ENCODE measurements at regions not wholly inside any gene's neighbourhood (a gene's known extent, or its start where the extent isn't known, plus 50 kb on each side); places are given as distances from the start of the nearest gene placed in this dataset.

- Histone ChIP-seq H3K4me1 (ENCODE audit: insufficient read depth, low read length, severe bottlenecking) (no peaks in the 10 kb centered on the region), H3K9me2 (ENCODE audit: low read depth, low read length) (no peaks in the 10 kb centered on the region), H3K4me3 (ENCODE audit: low read depth, low read length, poor library complexity, severe bottlenecking) (no peak overlapping the region), H3K9ac (ENCODE audit: low read length) (no peak overlapping the region), H2AFZ (ENCODE audit: low read length) (no peak overlapping the region), H3K36me3 (ENCODE audit: insufficient read depth, low read length) (no peaks in the 10 kb centered on the region), H3F3A (ENCODE audit: insufficient read depth, low read length) (no peaks in the 10 kb centered on the region), H3K79me2 (ENCODE audit: insufficient read depth, low read length) (no peaks in the 10 kb centered on the region), H3K9me3 (ENCODE audit: low read length) (no peaks in the 10 kb centered on the region), H3K27me3 (ENCODE audit: insufficient read depth, low read length) (no peaks in the 10 kb centered on the region; the same call in 1 of the 2 replicates), H4K20me1 (ENCODE audit: insufficient read depth, low read length) (no peaks in the 10 kb centered on the region), H3K4me2 (ENCODE audit: low read length) (no peak overlapping the region), H3K27ac (ENCODE audit: low read depth, low read length, poor library complexity, severe bottlenecking) (no peak overlapping the region)
- TF ChIP-seq EZH2 (IDR thresholded peaks at IDR 0.05; ENCODE audit: borderline replicate concordance, low read length) (no peak), CTCF (IDR thresholded peaks at IDR 0.05; ENCODE audit: low read length) (no peak)
These were observed 99.7 kb upstream of the PITRM1 start for GRCh38 chr10:3272300-3272699.

- Histone ChIP-seq H3K9ac (ENCODE audit: low read length) (no peak overlapping the region), H3F3A (ENCODE audit: insufficient read depth, low read length) (no peaks in the 10 kb centered on the region), H3K27me3 (ENCODE audit: insufficient read depth, low read length) (no peaks in the 10 kb centered on the region; the same call in 1 of the 2 replicates), H3K9me3 (ENCODE audit: low read length) (no peaks in the 10 kb centered on the region), H4K20me1 (ENCODE audit: insufficient read depth, low read length) (no peaks in the 10 kb centered on the region), H3K36me3 (ENCODE audit: insufficient read depth, low read length) (no peaks in the 10 kb centered on the region), H2AFZ (ENCODE audit: low read length) (no peak overlapping the region), H3K79me2 (ENCODE audit: insufficient read depth, low read length) (no peaks in the 10 kb centered on the region), H3K27ac (ENCODE audit: low read depth, low read length, poor library complexity, severe bottlenecking) (no peak overlapping the region), H3K4me2 (ENCODE audit: low read length) (no peak overlapping the region), H3K4me1 (ENCODE audit: insufficient read depth, low read length, severe bottlenecking) (no peaks in the 10 kb centered on the region), H3K4me3 (ENCODE audit: low read depth, low read length, poor library complexity, severe bottlenecking) (no peak overlapping the region), H3K9me2 (ENCODE audit: low read depth, low read length) (no peaks in the 10 kb centered on the region)
- TF ChIP-seq CTCF (IDR thresholded peaks at IDR 0.05; ENCODE audit: low read length) = no peak
- no peak for TF ChIP-seq EZH2 (IDR thresholded peaks at IDR 0.05; ENCODE audit: borderline replicate concordance, low read length)
These were observed 99.0 kb upstream of the PITRM1 start for GRCh38 chr10:3271354-3272115.

GRCh38 chr10:3270577-3271316, 98.2 kb upstream of the PITRM1 start:
- Histone ChIP-seq H3K36me3 (ENCODE audit: insufficient read depth, low read length) (no peaks in the 10 kb centered on the region), H3K9me3 (ENCODE audit: low read length) (no peaks in the 10 kb centered on the region), H3K27me3 (ENCODE audit: insufficient read depth, low read length) (no peaks in the 10 kb centered on the region; the same call in 1 of the 2 replicates), H4K20me1 (ENCODE audit: insufficient read depth, low read length) (no peaks in the 10 kb centered on the region), H3K9me2 (ENCODE audit: low read depth, low read length) (no peaks in the 10 kb centered on the region), H3F3A (ENCODE audit: insufficient read depth, low read length) (no peaks in the 10 kb centered on the region), H2AFZ (ENCODE audit: low read length) (no peak overlapping the region), H3K9ac (ENCODE audit: low read length) (no peak overlapping the region), H3K27ac (ENCODE audit: low read depth, low read length, poor library complexity, severe bottlenecking) (no peak overlapping the region), H3K4me3 (ENCODE audit: low read depth, low read length, poor library complexity, severe bottlenecking) (no peak overlapping the region), H3K4me1 (ENCODE audit: insufficient read depth, low read length, severe bottlenecking) (no peaks in the 10 kb centered on the region), H3K4me2 (ENCODE audit: low read length) (no peak overlapping the region), H3K79me2 (ENCODE audit: insufficient read depth, low read length) (no peaks in the 10 kb centered on the region)
- TF ChIP-seq EZH2 (IDR thresholded peaks at IDR 0.05; ENCODE audit: borderline replicate concordance, low read length) (no peak), CTCF (IDR thresholded peaks at IDR 0.05; ENCODE audit: low read length) (no peak)
